ENCODE measurements at regions not wholly inside any gene's neighbourhood (a gene's known extent, or its start where the extent isn't known, plus 50 kb on each side); places are given as distances from the start of the nearest gene placed in this dataset.

DNA sequence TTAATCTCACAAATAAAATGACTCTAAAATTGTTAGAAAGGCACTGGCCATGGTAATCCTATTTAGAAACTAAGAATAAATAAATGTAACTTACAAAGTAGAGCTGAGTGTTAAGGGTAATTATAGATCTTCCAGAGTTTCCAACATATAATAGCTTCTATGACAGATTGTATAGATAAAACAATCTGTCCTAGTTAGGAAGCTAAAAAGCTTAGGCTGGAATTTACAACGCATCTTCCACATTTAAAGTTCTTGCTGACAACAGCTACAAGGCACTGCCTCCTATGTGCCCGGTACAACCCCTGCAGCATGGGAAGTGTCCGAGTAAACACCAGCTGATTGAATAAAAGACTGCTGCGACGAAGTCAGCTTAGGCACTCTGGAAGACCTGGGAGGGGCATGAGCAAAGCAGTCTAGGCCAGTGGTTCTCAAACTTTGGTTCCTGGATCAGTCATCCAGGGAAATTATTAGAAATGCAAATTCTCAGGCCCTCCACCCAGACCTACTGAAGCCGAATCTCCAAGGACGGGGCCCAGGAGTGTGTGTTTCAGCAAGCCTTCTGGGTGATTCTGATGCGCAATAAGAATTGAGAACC is 635.6 kb upstream of the TBX3 start:
- no peak overlapping the region for H3K4me3 ChIP-seq (replicated peaks in 1 of 2; ENCODE audit: low read depth in 2 of 2, low read length in 2 of 2)
- DNase-seq (ENCODE audit: low read depth in 2 of 2), result no peak
- TF ChIP-seq, protein P1, sequence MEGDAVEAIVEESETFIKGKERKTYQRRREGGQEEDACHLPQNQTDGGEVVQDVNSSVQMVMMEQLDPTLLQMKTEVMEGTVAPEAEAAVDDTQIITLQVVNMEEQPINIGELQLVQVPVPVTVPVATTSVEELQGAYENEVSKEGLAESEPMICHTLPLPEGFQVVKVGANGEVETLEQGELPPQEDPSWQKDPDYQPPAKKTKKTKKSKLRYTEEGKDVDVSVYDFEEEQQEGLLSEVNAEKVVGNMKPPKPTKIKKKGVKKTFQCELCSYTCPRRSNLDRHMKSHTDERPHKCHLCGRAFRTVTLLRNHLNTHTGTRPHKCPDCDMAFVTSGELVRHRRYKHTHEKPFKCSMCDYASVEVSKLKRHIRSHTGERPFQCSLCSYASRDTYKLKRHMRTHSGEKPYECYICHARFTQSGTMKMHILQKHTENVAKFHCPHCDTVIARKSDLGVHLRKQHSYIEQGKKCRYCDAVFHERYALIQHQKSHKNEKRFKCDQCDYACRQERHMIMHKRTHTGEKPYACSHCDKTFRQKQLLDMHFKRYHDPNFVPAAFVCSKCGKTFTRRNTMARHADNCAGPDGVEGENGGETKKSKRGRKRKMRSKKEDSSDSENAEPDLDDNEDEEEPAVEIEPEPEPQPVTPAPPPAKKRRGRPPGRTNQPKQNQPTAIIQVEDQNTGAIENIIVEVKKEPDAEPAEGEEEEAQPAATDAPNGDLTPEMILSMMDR (IDR thresholded peaks at IDR 0.05; ENCODE audit: low read depth, low read length), result no peak

DNA sequence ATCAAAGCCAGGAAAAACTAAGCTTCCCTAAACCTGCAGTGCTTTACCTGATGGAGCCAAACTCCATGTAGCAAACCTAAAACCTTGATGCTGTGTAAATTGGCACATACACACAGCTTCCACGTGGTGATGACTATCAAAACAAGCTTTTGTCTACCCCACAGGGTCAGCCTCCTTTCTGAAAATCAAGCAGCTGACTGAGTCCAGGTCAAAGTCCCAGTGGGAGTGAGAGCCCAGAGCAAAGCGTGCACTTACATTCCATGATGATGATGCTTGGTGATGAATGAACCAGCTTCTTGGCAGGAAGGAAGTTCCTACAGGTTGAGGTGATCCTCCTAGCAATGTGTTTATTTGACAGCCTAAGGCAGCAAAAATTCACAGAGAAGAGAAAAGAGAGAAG is 630.0 kb upstream of the TBX3 start:
- H3K4me3 ChIP-seq (replicated peaks in 1 of 2; ENCODE audit: low read depth in 2 of 2, low read length in 2 of 2), result no peak overlapping the region
- peak; percentile 21 to 90 for DNase-seq (ENCODE audit: low read depth in 2 of 2)
- TF ChIP-seq, protein P1 (IDR thresholded peaks at IDR 0.05; ENCODE audit: low read depth, low read length), result no peak

DNA sequence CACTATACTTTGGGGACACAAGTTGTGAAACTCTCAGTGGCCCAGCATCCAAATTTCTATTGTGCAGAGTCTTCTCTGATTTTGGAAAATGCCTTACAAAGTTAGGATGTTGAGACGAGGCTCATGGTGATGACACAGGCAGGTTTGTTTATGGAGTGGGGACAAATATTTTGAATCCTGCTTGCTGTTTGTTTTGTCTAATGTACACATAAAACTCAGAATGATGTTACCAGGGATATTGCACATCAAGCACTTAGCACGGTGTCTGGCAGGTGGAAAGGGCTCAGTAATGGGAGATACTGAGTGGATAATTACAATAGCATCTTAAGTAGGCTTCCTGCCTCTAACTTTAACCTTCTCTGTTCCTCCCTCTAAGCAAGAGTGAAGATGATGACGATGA is 628.9 kb upstream of the TBX3 start:
- H3K4me3 ChIP-seq (replicated peaks in 1 of 2; ENCODE audit: low read depth in 2 of 2, low read length in 2 of 2), result no peak overlapping the region
- DNase-seq (ENCODE audit: low read depth in 2 of 2), result no peak
- TF ChIP-seq, protein P1 (IDR thresholded peaks at IDR 0.05; ENCODE audit: low read depth, low read length), result no peak

DNA sequence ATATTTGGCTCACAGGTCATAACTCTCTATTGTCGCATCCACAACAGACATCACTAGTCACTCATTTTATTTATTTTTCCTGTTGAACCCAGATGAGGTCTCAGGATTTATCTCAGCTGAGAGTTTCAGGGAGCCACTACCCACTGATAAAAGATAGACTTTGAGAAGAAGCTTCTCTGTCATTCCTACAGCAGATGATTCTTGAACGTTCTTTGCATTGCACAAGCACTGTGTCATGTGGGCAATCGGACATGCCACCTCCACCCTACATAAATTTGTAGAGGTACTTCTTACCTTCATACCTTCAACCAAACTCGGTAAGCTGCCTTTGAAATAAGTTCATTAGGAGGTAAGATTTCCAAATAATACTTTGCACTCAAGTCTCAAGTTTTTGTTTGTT is 627.9 kb upstream of the TBX3 start:
- TF ChIP-seq, protein P1 (IDR thresholded peaks at IDR 0.05; ENCODE audit: low read depth, low read length), result no peak
- H3K4me3 ChIP-seq (replicated peaks in 1 of 2; ENCODE audit: low read depth in 2 of 2, low read length in 2 of 2), result no peak overlapping the region
- no peak for DNase-seq (ENCODE audit: low read depth in 2 of 2)

DNA sequence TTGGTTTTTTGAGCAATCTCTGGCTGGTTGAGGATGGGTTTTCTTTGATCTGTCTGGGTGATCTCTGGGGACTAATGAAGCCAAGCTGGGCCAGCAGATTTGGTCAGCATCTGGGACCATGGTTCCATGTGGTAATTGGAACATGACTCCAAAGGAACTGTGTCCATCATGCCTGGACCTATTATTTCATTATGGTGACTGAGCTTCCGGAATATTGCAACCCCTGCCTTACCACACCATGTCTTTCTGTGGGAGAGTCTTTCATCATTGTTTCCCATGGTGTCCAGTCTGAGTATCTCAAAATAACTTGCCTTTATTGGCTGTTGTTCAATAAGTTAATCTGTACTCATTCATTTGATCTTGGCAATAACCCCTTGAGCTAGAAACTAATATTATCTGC is 624.9 kb upstream of the TBX3 start:
- no peak overlapping the region for H3K4me3 ChIP-seq (replicated peaks in 1 of 2; ENCODE audit: low read depth in 2 of 2, low read length in 2 of 2)
- DNase-seq (ENCODE audit: low read depth in 2 of 2), result peak in 1 of 2 donors; percentile 66
- TF ChIP-seq, protein P1 (IDR thresholded peaks at IDR 0.05; ENCODE audit: low read depth, low read length), result no peak

DNA sequence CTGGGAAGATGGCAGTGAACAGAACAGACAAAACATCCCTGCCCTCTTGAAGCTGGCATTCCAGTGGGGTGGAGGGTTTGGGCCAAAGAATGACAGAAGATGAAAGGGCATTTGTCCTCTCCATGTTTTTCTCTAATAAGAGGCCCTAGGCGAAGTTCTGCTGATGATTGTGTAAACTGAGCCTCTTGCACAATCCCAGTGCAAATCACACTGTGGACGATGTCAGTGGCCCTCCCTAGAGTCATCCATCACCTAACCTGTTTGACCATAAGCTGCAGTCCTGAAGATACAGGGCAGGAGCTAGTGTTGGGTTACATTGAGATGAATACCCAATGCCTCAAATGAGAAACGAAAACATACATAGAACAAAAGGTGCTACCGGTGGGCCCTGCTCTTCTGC is 622.4 kb upstream of the TBX3 start:
- TF ChIP-seq, protein P1 (IDR thresholded peaks at IDR 0.05; ENCODE audit: low read depth, low read length), result no peak
- H3K4me3 ChIP-seq (replicated peaks in 1 of 2; ENCODE audit: low read depth in 2 of 2, low read length in 2 of 2), result no peak overlapping the region
- DNase-seq (ENCODE audit: low read depth in 2 of 2), result no peak

DNA sequence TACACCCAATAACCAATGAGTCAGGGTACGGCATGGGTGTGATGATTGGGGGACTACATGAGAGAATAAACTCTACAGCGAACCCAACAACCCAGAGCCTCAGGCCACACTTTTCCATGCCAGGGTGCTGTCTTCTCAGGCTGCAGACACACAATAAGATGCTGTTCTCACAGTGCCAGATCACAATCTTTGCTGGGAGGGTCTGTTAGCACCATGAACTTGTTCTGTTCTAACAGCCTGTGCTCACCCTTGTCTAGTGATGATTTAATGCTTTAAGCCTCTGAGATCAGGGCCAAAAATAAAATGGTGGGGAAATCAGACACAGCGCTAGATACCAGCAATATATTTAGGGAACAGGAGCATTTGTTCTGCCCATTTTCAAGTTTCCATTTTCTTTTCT is 621.9 kb upstream of the TBX3 start:
- no peak for DNase-seq (ENCODE audit: low read depth in 2 of 2)
- TF ChIP-seq, protein P1 (IDR thresholded peaks at IDR 0.05; ENCODE audit: low read depth, low read length), result no peak
- no peak overlapping the region for H3K4me3 ChIP-seq (replicated peaks in 1 of 2; ENCODE audit: low read depth in 2 of 2, low read length in 2 of 2)
